Endothelial cell of umbilical vein (primary cell): ENCODE measurements at regions not wholly inside any gene's neighbourhood (a gene's known extent, or its start where the extent isn't known, plus 50 kb on each side); places are given as distances from the start of the nearest gene placed in this dataset.

ENCODE experiments used
- BruUV-seq: library from RNA; stranded (reverse); fragments of 400-500 nt; replicated peaks from 2 replicates; lab custom pipeline; 2021; lab: Mats Ljungman, UMichigan
- CTCF ChIA-PET: fragments of 300-600, 350-600 bp; sonication (Branson Sonifier 250); formaldehyde crosslinking; loops from one replicate; lab custom pipeline; 2021; ENCODE audit warnings: antibody characterized with exemption, inconsistent platforms; lab: Charles Lee
- POLR2A ChIA-PET: fragments of 300-600, 350-600 bp; sonication (Branson Sonifier 250); formaldehyde crosslinking; loops from one replicate; lab custom pipeline; 2021; ENCODE audit warnings: antibody characterized with exemption, inconsistent platforms; lab: Charles Lee
- DNase-seq: peaks from one replicate; pipeline ENCODE4 v3.0.0-alpha.2; 2011; ENCODE audit warnings: low read depth, low spot score
- FAIRE-seq: peaks from 2 replicates; lab custom pipeline; 2011; peaks lifted over from hg19 to GRCh38; lab: Jason Lieb, UNC
- H2AFZ ChIP-seq: 2 replicates; pipeline ENCODE4 v1.6.0; 2012; ENCODE audit warnings: low read depth, low read length, control low read depth, inconsistent platforms
- H3K27ac ChIP-seq: 2 replicates; pipeline ENCODE4 v1.5.1; 2011; ENCODE audit warnings: low read depth, mild to moderate bottlenecking, control low read depth, low read length, moderate library complexity; ENCODE audit not compliant: insufficient read depth
- H3K27me3 ChIP-seq, 2 experiments: 2 replicates each; pipeline versions ENCODE4 v1.6.0 to v1.6.1; 2011; ENCODE audit warnings: low read length in 2 of 2, mixed read lengths in 1 of 2; ENCODE audit not compliant: control insufficient read depth in 2 of 2, insufficient read depth in 2 of 2
- H3K36me3 ChIP-seq, 2 experiments: 2 replicates in 1 of 2; 3 replicates in 1 of 2; pipeline ENCODE4 v1.5.1; 2011; ENCODE audit warnings: low read length in 2 of 2, mild to moderate bottlenecking in 1 of 2, moderate library complexity in 1 of 2; ENCODE audit not compliant: control insufficient read depth in 2 of 2, insufficient read depth in 2 of 2; ENCODE audit errors: extremely low read depth in 1 of 2
- H3K4me1 ChIP-seq: 3 replicates; pipeline ENCODE4 v1.5.1; 2011; ENCODE audit warnings: mild to moderate bottlenecking, low read length; ENCODE audit not compliant: control insufficient read depth, insufficient read depth; ENCODE audit errors: extremely low read depth
- H3K4me2 ChIP-seq: 2 replicates; pipeline ENCODE4 v1.6.1; 2011; ENCODE audit warnings: low read length, control low read depth, mixed read lengths; ENCODE audit not compliant: insufficient read depth
- H3K4me3 ChIP-seq, 3 experiments: fragments of 200-600 bp in 1 of 3; sonication (generic), shearing (Covaris generic) in 1 of 3; replicated peaks in 1 of 3; 2 replicates each; pipeline ENCODE4 v1.5.1; 2011 to 2016; ENCODE audit warnings: control low read depth in 3 of 3, low read length in 3 of 3, mild to moderate bottlenecking in 2 of 3, inconsistent platforms in 1 of 3, low read depth in 1 of 3, moderate library complexity in 1 of 3; ENCODE audit not compliant: insufficient read depth in 1 of 3
- H3K79me2 ChIP-seq: 2 replicates; pipeline ENCODE4 v1.6.0; 2012; ENCODE audit warnings: low read length, inconsistent platforms; ENCODE audit not compliant: control insufficient read depth, insufficient read depth
- H3K9ac ChIP-seq: replicated peaks from 2 replicates; pipeline ENCODE3; 2011; ENCODE audit warnings: low read length, control low read depth; ENCODE audit not compliant: insufficient read depth; ENCODE audit errors: extremely low read depth
- H3K9me1 ChIP-seq: replicated peaks from 3 replicates; pipeline ENCODE4 v1.6.0; 2011; ENCODE audit warnings: mild to moderate bottlenecking, low read length; ENCODE audit not compliant: control insufficient read depth, insufficient read depth; ENCODE audit errors: extremely low read depth
- H3K9me3 ChIP-seq: replicated peaks from 2 replicates; pipeline ENCODE4 v1.5.1; 2012; ENCODE audit warnings: low read length, inconsistent platforms; ENCODE audit not compliant: control insufficient read depth, insufficient read depth
- H4K20me1 ChIP-seq: replicated peaks from 2 replicates; pipeline ENCODE3; 2011; ENCODE audit warnings: mild to moderate bottlenecking, low read length; ENCODE audit not compliant: control insufficient read depth, insufficient read depth; ENCODE audit errors: extremely low read depth
- EZH2 ChIP-seq: IDR thresholded peaks from 2 replicates; pipeline ENCODE4 v1.6.1; 2012; ENCODE audit warnings: borderline replicate concordance, low read depth, mild to moderate bottlenecking, moderate library complexity, low read length, inconsistent platforms; ENCODE audit not compliant: severe bottlenecking
- FOS ChIP-seq: IDR thresholded peaks from 2 replicates; pipeline ENCODE4 v1.6.1; 2011; ENCODE audit warnings: mild to moderate bottlenecking, low read length, moderate library complexity, borderline replicate concordance; ENCODE audit not compliant: insufficient read depth
- GATA2 ChIP-seq: IDR thresholded peaks from 2 replicates; pipeline ENCODE4 v1.7.0; 2011; ENCODE audit warnings: low read depth, mild to moderate bottlenecking, moderate library complexity, mixed read lengths, low read length; ENCODE audit not compliant: insufficient read length, insufficient read depth
- JUN ChIP-seq: IDR thresholded peaks from 2 replicates; pipeline ENCODE4 v1.6.1; 2011; ENCODE audit warnings: borderline replicate concordance, low read depth; ENCODE audit not compliant: insufficient read length, insufficient read depth
- MYC ChIP-seq: IDR thresholded peaks from one replicate; pipeline ENCODE4 v1.6.1; 2011; ENCODE audit warnings: mild to moderate bottlenecking, low read depth, low read length
- POLR2A ChIP-seq: IDR thresholded peaks from 2 replicates; pipeline ENCODE4 v1.6.1; 2012; ENCODE audit warnings: low read depth, mild to moderate bottlenecking, control low read depth, low read length
- POLR2AphosphoS5 ChIP-seq: IDR thresholded peaks from 2 replicates; pipeline ENCODE4 v1.6.1; 2012; ENCODE audit warnings: low read depth, mild to moderate bottlenecking, control low read depth, low read length, moderate library complexity; ENCODE audit not compliant: insufficient read depth
- dilution Hi-C: fragments of 300-500 bp; cut with MboI; formaldehyde crosslinking; loops from one replicate; pipeline ENCODE4 v1.15.0; 2019; ENCODE audit warnings: low sequenced_read_pairs; ENCODE audit not compliant: extremely low pct_ligation_motif_present
- intact Hi-C: fragments of 100-400 bp; cut with micrococcal nuclease; formaldehyde crosslinking; loops from one replicate; pipeline ENCODE4 v1.10.0; 2022
- TF ChIP-seq, protein P1 (sequence below): IDR thresholded peaks from 2 replicates; pipeline ENCODE4 v1.6.1; 2011; ENCODE audit not compliant: insufficient read depth, insufficient read length
- TF ChIP-seq, protein P2 (sequence below), 2 donors: IDR thresholded peaks; 1 replicate in 1 of 2; 2 replicates in 1 of 2; pipeline ENCODE4 v1.5.1; 2011; ENCODE audit warnings: low read length in 2 of 2, mild to moderate bottlenecking in 2 of 2, moderate library complexity in 2 of 2, control low read depth in 1 of 2, inconsistent platforms in 1 of 2, low read depth in 1 of 2; ENCODE audit not compliant: insufficient read depth in 1 of 2; ENCODE audit errors: extremely low read depth in 1 of 2

DNA sequence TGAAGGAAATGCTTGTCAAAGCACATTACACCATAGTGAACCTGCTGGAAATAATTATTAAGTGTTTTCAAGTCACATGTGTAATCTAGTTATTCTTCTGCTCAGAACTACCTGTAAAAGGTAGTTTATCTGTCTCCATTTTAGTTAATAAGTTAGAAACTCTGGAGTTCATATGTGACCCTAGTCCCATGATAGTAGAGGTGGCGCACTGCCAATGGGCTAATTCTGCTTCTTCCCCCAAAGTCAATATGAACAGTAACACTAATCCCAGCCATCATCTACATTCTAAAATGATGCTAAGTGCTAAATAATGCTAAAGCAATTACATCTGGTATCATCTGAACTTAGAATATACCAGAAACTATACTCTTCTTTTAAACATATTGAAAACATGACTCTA lies 361.0 kb upstream of the NECTIN3 start:
- ChIA-PET POLR2A (no interaction called here), CTCF (no interaction called here)
- Histone ChIP-seq H2AFZ (no peak overlapping the region), H3K9me3 (no peaks in the 10 kb centered on the region), H3K4me3 (no peak overlapping the region), H3K4me2 (no peak overlapping the region), H3K36me3 (no peaks in the 10 kb centered on the region), H3K27ac (no peak overlapping the region), H3K27me3 (no peaks in the 10 kb centered on the region), H4K20me1 (no peaks in the 10 kb centered on the region), H3K9ac (no peak overlapping the region), H3K79me2 (no peaks in the 10 kb centered on the region), H3K9me1 (no peaks in the 10 kb centered on the region), H3K4me1 (no peaks in the 10 kb centered on the region)
- dilution Hi-C loops, result no loop called here
- FAIRE-seq (no peak), DNase-seq (no peak)
- TF ChIP-seq, protein P1, sequence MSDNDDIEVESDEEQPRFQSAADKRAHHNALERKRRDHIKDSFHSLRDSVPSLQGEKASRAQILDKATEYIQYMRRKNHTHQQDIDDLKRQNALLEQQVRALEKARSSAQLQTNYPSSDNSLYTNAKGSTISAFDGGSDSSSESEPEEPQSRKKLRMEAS, result no peak
- TF ChIP-seq MYC (no peak), POLR2AphosphoS5 (no peak), GATA2 (no peak), POLR2A (no peak), JUN (no peak), EZH2 (no peak), FOS (no peak)
- TF ChIP-seq, protein P2, sequence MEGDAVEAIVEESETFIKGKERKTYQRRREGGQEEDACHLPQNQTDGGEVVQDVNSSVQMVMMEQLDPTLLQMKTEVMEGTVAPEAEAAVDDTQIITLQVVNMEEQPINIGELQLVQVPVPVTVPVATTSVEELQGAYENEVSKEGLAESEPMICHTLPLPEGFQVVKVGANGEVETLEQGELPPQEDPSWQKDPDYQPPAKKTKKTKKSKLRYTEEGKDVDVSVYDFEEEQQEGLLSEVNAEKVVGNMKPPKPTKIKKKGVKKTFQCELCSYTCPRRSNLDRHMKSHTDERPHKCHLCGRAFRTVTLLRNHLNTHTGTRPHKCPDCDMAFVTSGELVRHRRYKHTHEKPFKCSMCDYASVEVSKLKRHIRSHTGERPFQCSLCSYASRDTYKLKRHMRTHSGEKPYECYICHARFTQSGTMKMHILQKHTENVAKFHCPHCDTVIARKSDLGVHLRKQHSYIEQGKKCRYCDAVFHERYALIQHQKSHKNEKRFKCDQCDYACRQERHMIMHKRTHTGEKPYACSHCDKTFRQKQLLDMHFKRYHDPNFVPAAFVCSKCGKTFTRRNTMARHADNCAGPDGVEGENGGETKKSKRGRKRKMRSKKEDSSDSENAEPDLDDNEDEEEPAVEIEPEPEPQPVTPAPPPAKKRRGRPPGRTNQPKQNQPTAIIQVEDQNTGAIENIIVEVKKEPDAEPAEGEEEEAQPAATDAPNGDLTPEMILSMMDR (IDR thresholded peaks at IDR 0.05; ENCODE audit: extremely low read depth in 1 of 2, insufficient read depth in 1 of 2, low read depth in 1 of 2, low read length in 2 of 2), result no peak
- BruUV-seq, result no TSS peak
- intact Hi-C loops, result no loop called here
